Activated CD4-positive, alpha-beta memory T cell treated with anti-CD3 and anti-CD28 coated beads for 36 hours (primary cell): ENCODE measurements at regions not wholly inside any gene's neighbourhood (a gene's known extent, or its start where the extent isn't known, plus 50 kb on each side); places are given as distances from the start of the nearest gene placed in this dataset.

ENCODE experiments used
- CTCF ChIA-PET: fragments of 350-600 bp; sonication (Branson Sonifier 250); formaldehyde crosslinking; loops from one replicate; lab custom pipeline; 2021; ENCODE audit warnings: antibody characterized with exemption, inconsistent platforms; lab: Charles Lee
- POLR2A ChIA-PET: fragments of 350-600 bp; sonication (Branson Sonifier 250); formaldehyde crosslinking; loops from one replicate; lab custom pipeline; 2021; ENCODE audit warnings: antibody characterized with exemption; lab: Charles Lee
- DNase-seq: peaks from one replicate; pipeline ENCODE4 v3.0.0-alpha.2; 2020
- H3K27ac Mint-ChIP-seq: one replicate; pipeline ENCODE4 v1.8.0; 2021; ENCODE audit warnings: mixed read lengths
- H3K27me3 Mint-ChIP-seq: one replicate; pipeline ENCODE4 v1.8.0; 2021; ENCODE audit warnings: mixed read lengths
- H3K36me3 Mint-ChIP-seq: one replicate; pipeline ENCODE4 v1.8.0; 2021; ENCODE audit warnings: mixed read lengths
- H3K4me1 Mint-ChIP-seq: one replicate; pipeline ENCODE4 v1.8.0; 2021; ENCODE audit warnings: low read depth, mixed read lengths
- H3K4me3 Mint-ChIP-seq: one replicate; pipeline ENCODE4 v1.8.0; 2021; ENCODE audit warnings: mild to moderate bottlenecking, mixed read lengths
- H3K9me3 Mint-ChIP-seq: one replicate; pipeline ENCODE4 v1.8.0; 2021; ENCODE audit warnings: mixed read lengths
- intact Hi-C: fragments of 100-400 bp; cut with micrococcal nuclease; formaldehyde crosslinking; loops from one replicate; pipeline ENCODE4 v1.15.1; 2023

- POLR2A ChIA-PET, result no interaction called here
Measured at GRCh38 chr19:16025108-16026101, 50.9 kb upstream of the TPM4 start.

GRCh38 chr19:16026131-16026530 lies 50.2 kb upstream of the TPM4 start:
- Mint-ChIP-seq H3K36me3 (no peaks in the 10 kb centered on the region), H3K4me3 (no peak overlapping the region), H3K27me3 (no peaks in the 10 kb centered on the region), H3K9me3 (no peaks in the 10 kb centered on the region), H3K27ac (no peak overlapping the region), H3K4me1 (peaks cover 9% of the 10 kb centered on the region)
- CTCF ChIA-PET, result interaction anchor here (1.0 kb wide), 1 partner anchor 16 kb away, joined by 5 read pairs; no protein-coding TSS in a partner anchor
- intact Hi-C loops, result no loop called here
- POLR2A ChIA-PET, result no interaction called here
- DNase-seq, result no peak

More at GRCh38 chr19:16025108-16026101, 50.9 kb upstream of the TPM4 start:
- intact Hi-C loops, result no loop called here
- peaks cover 9% of the 10 kb centered on the region for H3K4me1 Mint-ChIP-seq
- no peaks in the 10 kb centered on the region for H3K27me3 Mint-ChIP-seq
- no peak overlapping the region for H3K4me3 Mint-ChIP-seq
- no peak for DNase-seq
- H3K36me3 Mint-ChIP-seq, result no peaks in the 10 kb centered on the region
- H3K9me3 Mint-ChIP-seq, result no peaks in the 10 kb centered on the region
- CTCF ChIA-PET, result interaction anchor here (0.6 kb wide), 1 partner anchor 155 kb away, joined by 3 read pairs; no protein-coding TSS in a partner anchor
- H3K27ac Mint-ChIP-seq, result no peak overlapping the region
